ENCODE measurements at regions not wholly inside any gene's neighbourhood (a gene's known extent, or its start where the extent isn't known, plus 50 kb on each side); places are given as distances from the start of the nearest gene placed in this dataset.
"Not testable (repeated sequence)": the region's sequence is repeated elsewhere in the genome, so short reads cannot be mapped to it uniquely, and the experiment has no call there.

- no peaks in the 10 kb centered on the region for H3K27me3 ChIP-seq (ENCODE audit: insufficient read depth, low read length)
- H3K36me3 ChIP-seq (ENCODE audit: insufficient read depth, low read depth, low read length), result no peaks in the 10 kb centered on the region
- no peaks in the 10 kb centered on the region for H3K4me1 ChIP-seq (ENCODE audit: insufficient read depth, low read length)
- no peak overlapping the region for H3K4me3 ChIP-seq (ENCODE audit: low read length)
- no peak overlapping the region for H3K9ac ChIP-seq (ENCODE audit: low read depth, low read length)
- no peaks in the 10 kb centered on the region for H3K9me3 ChIP-seq (ENCODE audit: insufficient read depth, low read depth, low read length)
- no peak overlapping the region for H3K27ac ChIP-seq (ENCODE audit: low read length)
Observed at GRCh38 chr2:9709539-9710285, 78.9 kb upstream of the YWHAQ start.

- H3K36me3 ChIP-seq (ENCODE audit: insufficient read depth, low read depth, low read length), result no peaks in the 10 kb centered on the region
- no peak overlapping the region for H3K4me3 ChIP-seq (ENCODE audit: low read length)
- no peaks in the 10 kb centered on the region for H3K9me3 ChIP-seq (ENCODE audit: insufficient read depth, low read depth, low read length)
- H3K27me3 ChIP-seq (ENCODE audit: insufficient read depth, low read length), result no peaks in the 10 kb centered on the region
- H3K9ac ChIP-seq (ENCODE audit: low read depth, low read length), result no peak overlapping the region
- no peak overlapping the region for H3K27ac ChIP-seq (ENCODE audit: low read length)
- no peaks in the 10 kb centered on the region for H3K4me1 ChIP-seq (ENCODE audit: insufficient read depth, low read length)
Observed at GRCh38 chr2:9710311-9710710, 79.5 kb upstream of the YWHAQ start.

- Histone ChIP-seq H3K36me3 (ENCODE audit: insufficient read depth, low read depth, low read length) (no peaks in the 10 kb centered on the region), H3K27ac (ENCODE audit: low read length) (no peak overlapping the region), H3K27me3 (ENCODE audit: insufficient read depth, low read length) (no peaks in the 10 kb centered on the region), H3K9me3 (ENCODE audit: insufficient read depth, low read depth, low read length) (no peaks in the 10 kb centered on the region), H3K4me3 (ENCODE audit: low read length) (no peak overlapping the region), H3K4me1 (ENCODE audit: insufficient read depth, low read length) (no peaks in the 10 kb centered on the region), H3K9ac (ENCODE audit: low read depth, low read length) (no peak overlapping the region)
Observed at GRCh38 chr2:9712263-9712662, 81.5 kb upstream of the YWHAQ start.

DNA sequence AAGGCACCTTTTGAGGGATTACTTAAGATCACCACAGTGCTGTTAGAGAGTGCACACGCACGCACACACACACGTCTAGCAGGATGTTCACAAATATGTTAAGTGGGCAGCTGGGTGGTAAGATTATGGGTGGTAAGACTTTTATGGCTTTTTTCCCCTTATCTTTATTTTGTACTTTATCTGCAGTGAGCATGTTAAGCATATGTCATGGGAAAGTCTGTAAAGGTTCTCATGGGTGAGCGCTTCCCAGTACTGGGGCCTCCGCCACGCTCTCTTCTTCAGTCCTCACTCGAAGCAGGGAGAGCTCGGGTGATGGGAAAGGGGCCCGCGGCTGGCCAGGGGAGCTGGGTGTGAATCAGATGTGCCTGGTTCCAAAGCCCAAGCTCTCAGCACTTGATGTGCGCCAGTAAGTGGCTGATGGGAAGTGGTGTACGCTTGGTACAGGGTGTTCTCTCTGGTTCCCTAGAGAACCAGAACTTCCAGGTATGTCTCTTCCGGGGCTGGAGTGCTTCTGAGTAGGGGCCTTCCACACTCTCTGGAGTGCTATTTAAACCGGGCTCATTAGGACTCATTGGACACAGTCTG is 83.9 kb upstream of the YWHAQ start:
- H3K27ac ChIP-seq (ENCODE audit: low read length), result no peak overlapping the region
- H3K4me1 ChIP-seq (ENCODE audit: insufficient read depth, low read length), result no peaks in the 10 kb centered on the region
- no peak overlapping the region for H3K9ac ChIP-seq (ENCODE audit: low read depth, low read length)
- no peaks in the 10 kb centered on the region for H3K9me3 ChIP-seq (ENCODE audit: insufficient read depth, low read depth, low read length)
- no peaks in the 10 kb centered on the region for H3K36me3 ChIP-seq (ENCODE audit: insufficient read depth, low read depth, low read length)
- H3K27me3 ChIP-seq (ENCODE audit: insufficient read depth, low read length), result no peaks in the 10 kb centered on the region
- no peak overlapping the region for H3K4me3 ChIP-seq (ENCODE audit: low read length)

- H3K4me3 ChIP-seq (ENCODE audit: low read length), result no peak overlapping the region
Observed at GRCh38 chr2:9715238-9715637, 84.4 kb upstream of the YWHAQ start.

DNA sequence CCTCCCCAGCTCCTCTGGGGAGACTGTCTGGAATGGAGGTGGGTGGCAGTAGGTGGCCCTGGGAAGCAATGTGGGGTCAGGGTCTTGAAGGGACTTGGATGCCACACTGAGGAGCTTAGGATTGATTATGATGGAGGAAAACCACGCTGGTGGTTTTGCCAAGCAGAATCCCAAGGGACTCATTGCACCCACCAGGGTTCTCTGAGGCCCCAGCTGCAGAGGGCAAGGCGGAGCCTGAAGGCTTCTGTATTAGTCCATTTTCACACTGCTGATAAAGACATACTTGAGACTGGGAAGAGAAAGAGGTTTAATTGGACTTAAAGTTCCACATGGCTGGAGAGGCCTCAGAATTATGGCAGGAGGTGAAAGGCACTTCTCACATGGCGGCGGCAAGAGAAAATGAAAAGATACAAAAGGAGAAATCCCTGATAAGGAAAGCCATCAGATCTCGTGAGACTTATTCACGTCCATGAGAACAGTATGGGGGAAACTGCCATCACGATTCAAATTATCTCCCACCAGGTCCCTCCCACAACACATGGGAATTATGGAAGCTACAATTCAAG is 87.2 kb upstream of the YWHAQ start:
- no peaks in the 10 kb centered on the region for H3K9me3 ChIP-seq (ENCODE audit: insufficient read depth, low read depth, low read length)
- H3K4me1 ChIP-seq (ENCODE audit: insufficient read depth, low read length), result no peaks in the 10 kb centered on the region
- no peak overlapping the region for H3K9ac ChIP-seq (ENCODE audit: low read depth, low read length)
- H3K27ac ChIP-seq (ENCODE audit: low read length), result no peak overlapping the region
- H3K27me3 ChIP-seq (ENCODE audit: insufficient read depth, low read length), result no peaks in the 10 kb centered on the region
- no peak overlapping the region for H3K4me3 ChIP-seq (ENCODE audit: low read length)
- no peaks in the 10 kb centered on the region for H3K36me3 ChIP-seq (ENCODE audit: insufficient read depth, low read depth, low read length)

More at GRCh38 chr2:9715238-9715637, 84.4 kb upstream of the YWHAQ start:
- H3K9ac ChIP-seq (ENCODE audit: low read depth, low read length), result no peak overlapping the region
- no peaks in the 10 kb centered on the region for H3K36me3 ChIP-seq (ENCODE audit: insufficient read depth, low read depth, low read length)
- H3K9me3 ChIP-seq (ENCODE audit: insufficient read depth, low read depth, low read length), result no peaks in the 10 kb centered on the region
- H3K4me1 ChIP-seq (ENCODE audit: insufficient read depth, low read length), result no peaks in the 10 kb centered on the region
- no peak overlapping the region for H3K27ac ChIP-seq (ENCODE audit: low read length)
- H3K27me3 ChIP-seq (ENCODE audit: insufficient read depth, low read length), result no peaks in the 10 kb centered on the region

GRCh38 chr2:9720352-9721093 is 89.7 kb upstream of the YWHAQ start:
- no peaks in the 10 kb centered on the region for H3K9me3 ChIP-seq (ENCODE audit: insufficient read depth, low read depth, low read length)
- H3K4me3 ChIP-seq (ENCODE audit: low read length), result no peak overlapping the region
- H3K36me3 ChIP-seq (ENCODE audit: insufficient read depth, low read depth, low read length), result no peaks in the 10 kb centered on the region
- no peak overlapping the region for H3K9ac ChIP-seq (ENCODE audit: low read depth, low read length)
- no peaks in the 10 kb centered on the region for H3K4me1 ChIP-seq (ENCODE audit: insufficient read depth, low read length)
- H3K27ac ChIP-seq (ENCODE audit: low read length), result no peak overlapping the region
- no peaks in the 10 kb centered on the region for H3K27me3 ChIP-seq (ENCODE audit: insufficient read depth, low read length)

GRCh38 chr2:9721344-9721743 is 90.5 kb upstream of the YWHAQ start:
- Histone ChIP-seq H3K27ac (ENCODE audit: low read length) (no peak overlapping the region), H3K9ac (ENCODE audit: low read depth, low read length) (no peak overlapping the region), H3K9me3 (ENCODE audit: insufficient read depth, low read depth, low read length) (no peaks in the 10 kb centered on the region), H3K36me3 (ENCODE audit: insufficient read depth, low read depth, low read length) (no peaks in the 10 kb centered on the region), H3K4me1 (ENCODE audit: insufficient read depth, low read length) (no peaks in the 10 kb centered on the region), H3K4me3 (ENCODE audit: low read length) (no peak overlapping the region), H3K27me3 (ENCODE audit: insufficient read depth, low read length) (no peaks in the 10 kb centered on the region)

- Histone ChIP-seq H3K9me3 (ENCODE audit: insufficient read depth, low read depth, low read length) (no peaks in the 10 kb centered on the region), H3K27ac (ENCODE audit: low read length) (no peak overlapping the region), H3K4me3 (ENCODE audit: low read length) (no peak overlapping the region), H3K9ac (ENCODE audit: low read depth, low read length) (no peak overlapping the region), H3K36me3 (ENCODE audit: insufficient read depth, low read depth, low read length) (no peaks in the 10 kb centered on the region), H3K4me1 (ENCODE audit: insufficient read depth, low read length) (no peaks in the 10 kb centered on the region), H3K27me3 (ENCODE audit: insufficient read depth, low read length) (no peaks in the 10 kb centered on the region)
Observed at GRCh38 chr2:9722451-9722850, 91.7 kb upstream of the YWHAQ start.

- no peaks in the 10 kb centered on the region for H3K36me3 ChIP-seq (ENCODE audit: insufficient read depth, low read depth, low read length)
- no peaks in the 10 kb centered on the region for H3K4me1 ChIP-seq (ENCODE audit: insufficient read depth, low read length)
- no peaks in the 10 kb centered on the region for H3K9me3 ChIP-seq (ENCODE audit: insufficient read depth, low read depth, low read length)
- H3K4me3 ChIP-seq (ENCODE audit: low read length), result no peak overlapping the region
- H3K9ac ChIP-seq (ENCODE audit: low read depth, low read length), result no peak overlapping the region
- no peaks in the 10 kb centered on the region for H3K27me3 ChIP-seq (ENCODE audit: insufficient read depth, low read length)
- no peak overlapping the region for H3K27ac ChIP-seq (ENCODE audit: low read length)
Observed at GRCh38 chr2:9724565-9724964, 93.8 kb upstream of the YWHAQ start.

DNA sequence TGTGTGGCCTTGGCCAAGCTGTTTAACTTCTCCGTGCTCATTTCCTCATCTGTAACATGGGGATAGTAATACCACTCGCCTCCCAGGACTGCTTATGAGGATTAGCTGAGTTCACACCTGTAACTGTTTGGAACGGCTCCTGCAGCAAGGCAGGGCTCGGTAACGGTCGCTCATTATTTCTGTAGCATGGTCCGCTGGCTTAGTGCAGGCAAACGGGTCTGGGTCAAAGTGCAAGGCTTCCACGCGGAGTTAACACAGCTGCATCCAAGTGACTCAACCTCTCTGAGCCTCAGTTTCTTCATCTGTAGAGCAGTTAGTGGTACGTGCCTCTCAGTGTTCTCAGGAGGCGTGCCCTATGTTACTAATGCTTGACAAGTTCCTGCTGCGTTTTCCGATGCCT is 94.3 kb upstream of the YWHAQ start:
- no peaks in the 10 kb centered on the region for H3K9me3 ChIP-seq (ENCODE audit: insufficient read depth, low read depth, low read length)
- H3K27me3 ChIP-seq (ENCODE audit: insufficient read depth, low read length), result no peaks in the 10 kb centered on the region
- H3K4me3 ChIP-seq (ENCODE audit: low read length), result no peak overlapping the region
- no peak overlapping the region for H3K9ac ChIP-seq (ENCODE audit: low read depth, low read length)
- H3K27ac ChIP-seq (ENCODE audit: low read length), result no peak overlapping the region
- no peaks in the 10 kb centered on the region for H3K36me3 ChIP-seq (ENCODE audit: insufficient read depth, low read depth, low read length)
- no peaks in the 10 kb centered on the region for H3K4me1 ChIP-seq (ENCODE audit: insufficient read depth, low read length)

DNA sequence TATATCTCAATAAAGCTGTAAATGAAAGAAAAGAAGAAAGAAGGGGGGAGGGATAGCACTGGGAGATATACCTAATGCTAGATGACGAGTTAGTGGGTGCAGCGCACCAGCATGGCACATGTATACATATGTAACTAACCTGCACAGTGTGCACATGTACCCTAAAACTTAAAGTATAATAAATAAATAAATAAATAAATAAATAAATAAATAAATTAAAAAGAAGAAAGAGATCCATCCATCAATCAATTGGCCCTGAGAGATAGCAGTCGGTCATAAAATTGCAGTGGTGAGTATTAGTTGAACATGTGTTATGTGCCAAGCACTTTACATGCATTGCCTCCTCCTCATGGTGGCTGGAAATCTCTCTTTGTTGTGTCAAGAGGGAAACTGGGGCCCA is 95.2 kb upstream of the YWHAQ start:
- not testable (repeated sequence) for H3K9ac ChIP-seq (ENCODE audit: low read depth, low read length); H3K27me3 ChIP-seq (ENCODE audit: insufficient read depth, low read length); H3K4me3 ChIP-seq (ENCODE audit: low read length); H3K36me3 ChIP-seq (ENCODE audit: insufficient read depth, low read depth, low read length); H3K9me3 ChIP-seq (ENCODE audit: insufficient read depth, low read depth, low read length); H3K27ac ChIP-seq (ENCODE audit: low read length); H3K4me1 ChIP-seq (ENCODE audit: insufficient read depth, low read length)
